Astrocyte (in vitro differentiated cells and primary cell): ENCODE measurements at regions not wholly inside any gene's neighbourhood (a gene's known extent, or its start where the extent isn't known, plus 50 kb on each side); places are given as distances from the start of the nearest gene placed in this dataset.

Experiments used
- DNase-seq: peaks from one replicate; pipeline ENCODE4 v3.0.0-alpha.2; 2010; ENCODE audit warnings: low read depth
- FAIRE-seq: peaks from 2 replicates; lab custom pipeline; 2011; peaks lifted over from hg19 to GRCh38; lab: Jason Lieb, UNC
- H2AFZ ChIP-seq: 2 replicates; pipeline ENCODE4 v1.6.0; 2012; ENCODE audit warnings: low read depth, low read length, inconsistent platforms
- H3K27ac ChIP-seq: 2 replicates; pipeline ENCODE4 v1.5.1; 2011; ENCODE audit warnings: low read depth, low read length, inconsistent platforms
- H3K27me3 ChIP-seq: 2 replicates; pipeline ENCODE4 v1.6.0; 2011; ENCODE audit warnings: low read length, inconsistent platforms; ENCODE audit not compliant: insufficient read depth
- H3K36me3 ChIP-seq: 2 replicates; pipeline ENCODE4 v1.5.1; 2011; ENCODE audit warnings: low read length, inconsistent platforms; ENCODE audit not compliant: insufficient read depth
- H3K4me1 ChIP-seq: 2 replicates; pipeline ENCODE4 v1.5.1; 2011; ENCODE audit warnings: low read length, inconsistent platforms; ENCODE audit not compliant: insufficient read depth
- H3K4me2 ChIP-seq: 2 replicates; pipeline ENCODE4 v1.6.0; 2012; ENCODE audit warnings: low read length, inconsistent platforms
- H3K4me3 ChIP-seq: 2 replicates; pipeline ENCODE4 v1.5.1; 2011; ENCODE audit warnings: low read depth, mild to moderate bottlenecking, low read length, inconsistent platforms; ENCODE audit not compliant: insufficient read depth
- H3K79me2 ChIP-seq: 2 replicates; pipeline ENCODE4 v1.6.0; 2012; ENCODE audit warnings: mild to moderate bottlenecking, low read length, inconsistent platforms; ENCODE audit not compliant: insufficient read depth
- H3K9ac ChIP-seq: 2 replicates; pipeline ENCODE4 v1.6.0; 2012; ENCODE audit warnings: mild to moderate bottlenecking, low read length, inconsistent platforms
- H3K9me3 ChIP-seq: 2 replicates; pipeline ENCODE4 v1.5.1; 2012; ENCODE audit warnings: low read depth, mild to moderate bottlenecking, low read length, inconsistent platforms; ENCODE audit not compliant: insufficient read depth
- H4K20me1 ChIP-seq: 2 replicates; pipeline ENCODE4 v1.6.0; 2012; ENCODE audit warnings: low read length, inconsistent platforms; ENCODE audit not compliant: insufficient read depth
- H3K27ac Mint-ChIP-seq: one replicate; pipeline ENCODE4 v1.8.0; 2021; ENCODE audit warnings: mild to moderate bottlenecking, mixed read lengths; ENCODE audit not compliant: unreplicated experiment
- H3K27me3 Mint-ChIP-seq: one replicate; pipeline ENCODE4 v1.8.0; 2021; ENCODE audit warnings: low read depth, mixed read lengths; ENCODE audit not compliant: unreplicated experiment
- H3K36me3 Mint-ChIP-seq: one replicate; pipeline ENCODE4 v1.8.0; 2021; ENCODE audit warnings: low read depth, mixed read lengths; ENCODE audit not compliant: unreplicated experiment
- H3K4me1 Mint-ChIP-seq: one replicate; pipeline ENCODE4 v1.8.0; 2021; ENCODE audit warnings: low read depth, mixed read lengths; ENCODE audit not compliant: unreplicated experiment
- H3K4me3 Mint-ChIP-seq: one replicate; pipeline ENCODE4 v1.8.0; 2021; ENCODE audit warnings: mild to moderate bottlenecking, moderate library complexity, mixed read lengths; ENCODE audit not compliant: unreplicated experiment
- H3K9me3 Mint-ChIP-seq: one replicate; pipeline ENCODE4 v1.8.0; 2021; ENCODE audit warnings: mild to moderate bottlenecking, mixed read lengths; ENCODE audit not compliant: unreplicated experiment
- EZH2 ChIP-seq: IDR thresholded peaks from 2 replicates; pipeline ENCODE4 v1.6.1; 2012; ENCODE audit warnings: mild to moderate bottlenecking, low read length, inconsistent platforms; ENCODE audit not compliant: insufficient read depth
- TF ChIP-seq, protein P1 (sequence below): IDR thresholded peaks from 2 replicates; pipeline ENCODE4 v1.5.1; 2011; ENCODE audit warnings: low read depth, mild to moderate bottlenecking, inconsistent platforms, low read length, moderate library complexity; ENCODE audit not compliant: insufficient read depth

DNA sequence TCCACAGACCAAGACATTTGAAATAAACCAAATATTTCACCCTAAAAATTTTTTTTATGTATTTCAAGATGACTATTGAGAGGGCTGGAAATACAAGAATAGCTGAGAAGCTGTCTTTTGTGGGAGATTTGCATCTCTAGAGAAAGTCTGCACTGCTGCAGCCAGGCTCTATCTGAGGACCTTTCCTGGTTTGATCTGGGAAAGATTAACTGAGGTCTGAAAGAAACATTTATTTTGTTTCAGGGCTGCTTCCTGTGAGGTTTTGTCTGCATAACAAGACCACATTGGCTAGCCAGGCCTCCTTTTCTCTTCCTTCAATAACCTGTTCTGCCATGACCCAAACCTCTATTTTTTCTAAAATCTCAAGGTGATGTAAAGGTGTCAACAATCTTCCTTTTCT lies 117.5 kb upstream of the ARHGEF26 start:
- FAIRE-seq, result no peak

DNA sequence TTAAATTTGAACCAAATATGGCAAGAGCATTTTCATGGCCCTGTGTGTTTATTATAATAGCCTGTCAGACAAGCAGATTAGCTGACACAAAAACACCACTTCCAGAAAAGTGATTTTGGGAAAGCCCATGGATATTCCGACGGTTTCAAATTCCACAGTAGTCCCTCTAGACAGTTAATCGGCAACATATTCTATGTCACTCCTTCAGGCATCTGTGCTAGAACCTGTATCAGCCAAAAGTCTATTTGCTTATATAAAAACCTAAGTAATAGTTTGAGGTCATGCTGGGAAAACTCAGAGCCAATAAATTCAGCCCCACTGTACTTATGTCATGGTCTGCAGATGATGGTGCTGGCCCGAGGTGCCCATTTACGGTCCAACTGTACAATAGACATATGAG lies 110.2 kb upstream of the ARHGEF26 start:
- FAIRE-seq, result no peak
- Histone ChIP-seq H3K27me3 (no peaks in the 10 kb centered on the region), H3K9me3 (no peaks in the 10 kb centered on the region), H3K27ac (no peak overlapping the region), H3K4me3 (no peak overlapping the region), H3K36me3 (no peaks in the 10 kb centered on the region), H3K4me2 (no peak overlapping the region), H4K20me1 (no peaks in the 10 kb centered on the region), H2AFZ (no peak overlapping the region), H3K9ac (no peak overlapping the region), H3K79me2 (no peaks in the 10 kb centered on the region), H3K4me1 (no peaks in the 10 kb centered on the region)
- TF ChIP-seq EZH2, result no peak
- TF ChIP-seq, protein P1, sequence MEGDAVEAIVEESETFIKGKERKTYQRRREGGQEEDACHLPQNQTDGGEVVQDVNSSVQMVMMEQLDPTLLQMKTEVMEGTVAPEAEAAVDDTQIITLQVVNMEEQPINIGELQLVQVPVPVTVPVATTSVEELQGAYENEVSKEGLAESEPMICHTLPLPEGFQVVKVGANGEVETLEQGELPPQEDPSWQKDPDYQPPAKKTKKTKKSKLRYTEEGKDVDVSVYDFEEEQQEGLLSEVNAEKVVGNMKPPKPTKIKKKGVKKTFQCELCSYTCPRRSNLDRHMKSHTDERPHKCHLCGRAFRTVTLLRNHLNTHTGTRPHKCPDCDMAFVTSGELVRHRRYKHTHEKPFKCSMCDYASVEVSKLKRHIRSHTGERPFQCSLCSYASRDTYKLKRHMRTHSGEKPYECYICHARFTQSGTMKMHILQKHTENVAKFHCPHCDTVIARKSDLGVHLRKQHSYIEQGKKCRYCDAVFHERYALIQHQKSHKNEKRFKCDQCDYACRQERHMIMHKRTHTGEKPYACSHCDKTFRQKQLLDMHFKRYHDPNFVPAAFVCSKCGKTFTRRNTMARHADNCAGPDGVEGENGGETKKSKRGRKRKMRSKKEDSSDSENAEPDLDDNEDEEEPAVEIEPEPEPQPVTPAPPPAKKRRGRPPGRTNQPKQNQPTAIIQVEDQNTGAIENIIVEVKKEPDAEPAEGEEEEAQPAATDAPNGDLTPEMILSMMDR, result no peak
- no peaks in the 10 kb centered on the region for H3K27me3 Mint-ChIP-seq
- H3K9me3 Mint-ChIP-seq, result no peaks in the 10 kb centered on the region
- H3K4me1 Mint-ChIP-seq, result no peaks in the 10 kb centered on the region
- no peak overlapping the region for H3K27ac Mint-ChIP-seq
- no peak for DNase-seq
- no peak overlapping the region for H3K4me3 Mint-ChIP-seq
- no peaks in the 10 kb centered on the region for H3K36me3 Mint-ChIP-seq

More for the DNA sequence above, 117.5 kb upstream of the ARHGEF26 start:
- DNase-seq, result no peak
- H3K27ac ChIP-seq, result no peak overlapping the region
- H2AFZ ChIP-seq, result no peak overlapping the region
- no peaks in the 10 kb centered on the region for H3K9me3 Mint-ChIP-seq
- H3K36me3 ChIP-seq, result no peaks in the 10 kb centered on the region
- H3K4me2 ChIP-seq, result no peak overlapping the region
- H3K4me1 Mint-ChIP-seq, result no peaks in the 10 kb centered on the region
- no peaks in the 10 kb centered on the region for H3K9me3 ChIP-seq
- H3K27ac Mint-ChIP-seq, result no peak overlapping the region
- no peaks in the 10 kb centered on the region for H3K27me3 ChIP-seq
- TF ChIP-seq, protein P1, result no peak
- no peak for TF ChIP-seq EZH2
- no peaks in the 10 kb centered on the region for H3K4me1 ChIP-seq
- no peak overlapping the region for H3K4me3 ChIP-seq
- no peaks in the 10 kb centered on the region for H4K20me1 ChIP-seq
- no peaks in the 10 kb centered on the region for H3K36me3 Mint-ChIP-seq
- no peaks in the 10 kb centered on the region for H3K27me3 Mint-ChIP-seq
- H3K4me3 Mint-ChIP-seq, result no peak overlapping the region
- no peak overlapping the region for H3K9ac ChIP-seq
- H3K79me2 ChIP-seq, result no peaks in the 10 kb centered on the region

DNA sequence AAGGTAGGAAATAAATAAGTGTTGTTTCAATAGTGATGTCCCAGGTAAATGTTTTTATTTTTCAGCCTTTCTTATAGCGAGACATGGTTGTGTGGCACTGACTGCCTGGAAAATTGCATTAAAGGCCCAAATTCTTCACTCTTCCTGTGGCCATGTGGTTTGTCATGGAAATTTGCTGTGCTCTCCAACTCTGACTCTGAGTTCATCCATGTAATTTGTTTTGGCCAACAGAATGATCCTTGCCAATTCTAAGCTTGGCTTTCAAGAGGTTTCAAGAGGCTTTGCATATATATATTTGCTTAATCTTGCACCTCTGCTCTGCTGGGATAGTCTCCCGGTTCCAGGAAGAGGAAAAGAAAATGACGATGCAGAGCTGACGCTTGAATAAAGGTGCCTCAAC lies 107.5 kb upstream of the ARHGEF26 start:
- H3K4me2 ChIP-seq, result no peak overlapping the region
- no peak overlapping the region for H3K4me3 Mint-ChIP-seq
- no peak overlapping the region for H2AFZ ChIP-seq
- H3K27me3 ChIP-seq, result no peaks in the 10 kb centered on the region
- no peaks in the 10 kb centered on the region for H3K36me3 Mint-ChIP-seq
- TF ChIP-seq, protein P1, result no peak
- TF ChIP-seq EZH2, result no peak
- H3K9me3 ChIP-seq, result no peaks in the 10 kb centered on the region
- H3K9me3 Mint-ChIP-seq, result no peaks in the 10 kb centered on the region
- H3K4me1 Mint-ChIP-seq, result no peaks in the 10 kb centered on the region
- FAIRE-seq (no peak), DNase-seq (no peak)
- no peaks in the 10 kb centered on the region for H3K79me2 ChIP-seq
- no peak overlapping the region for H3K27ac Mint-ChIP-seq
- H3K4me3 ChIP-seq, result no peak overlapping the region
- no peaks in the 10 kb centered on the region for H4K20me1 ChIP-seq
- H3K9ac ChIP-seq, result no peak overlapping the region
- H3K27me3 Mint-ChIP-seq, result no peaks in the 10 kb centered on the region
- H3K36me3 ChIP-seq, result no peaks in the 10 kb centered on the region
- H3K4me1 ChIP-seq, result no peaks in the 10 kb centered on the region
- H3K27ac ChIP-seq, result no peak overlapping the region
